ENCODE measurements at regions not wholly inside any gene's neighbourhood (a gene's known extent, or its start where the extent isn't known, plus 50 kb on each side); places are given as distances from the start of the nearest gene placed in this dataset.

- Mint-ChIP-seq H3K36me3 (no peaks in the 10 kb centered on the region), H3K4me1 (no peaks in the 10 kb centered on the region), H3K27ac (no peak overlapping the region), H3K27me3 (ENCODE audit: low read depth) (no peaks in the 10 kb centered on the region; the same call in 1 of the 2 replicates), H3K9me3 (no peaks in the 10 kb centered on the region), H3K4me3 (no peak overlapping the region)
- ChIA-PET CTCF (interaction anchor here (1.2 kb wide), 1 partner anchor 466 kb away, joined by 4 read pairs; no protein-coding TSS in a partner anchor), POLR2A (no interaction called here)
- ATAC-seq (no peak), DNase-seq (ENCODE audit: low spot score) (no peak)
- TF ChIP-seq NR1H2 (CRISPR knock-in tag; IDR thresholded peaks at IDR 0.05): no peak
Observed at GRCh38 chr1:60299581-60299980, 226.0 kb upstream of the C1orf87 start.

GRCh38 chr1:60298290-60298689, 224.7 kb upstream of the C1orf87 start:
- no peaks in the 10 kb centered on the region for H3K4me1 Mint-ChIP-seq
- no peaks in the 10 kb centered on the region for H3K9me3 Mint-ChIP-seq
- H3K27me3 Mint-ChIP-seq (ENCODE audit: low read depth): no peaks in the 10 kb centered on the region
- H3K27ac Mint-ChIP-seq: no peak overlapping the region
- no peak overlapping the region for H3K4me3 Mint-ChIP-seq
- no peak for TF ChIP-seq JAZF1 (CRISPR knock-in tag; IDR thresholded peaks at IDR 0.05)
- DNase-seq (ENCODE audit: low spot score) (no peak), ATAC-seq (no peak)
- ChIA-PET POLR2A (no interaction called here), CTCF (no interaction called here)
- no peaks in the 10 kb centered on the region for H3K36me3 Mint-ChIP-seq

- ChIA-PET CTCF (no interaction called here), POLR2A (no interaction called here)
- Mint-ChIP-seq H3K27me3 (ENCODE audit: low read depth) (no peaks in the 10 kb centered on the region), H3K9me3 (no peaks in the 10 kb centered on the region), H3K4me1 (no peaks in the 10 kb centered on the region), H3K27ac (no peak overlapping the region), H3K4me3 (no peak overlapping the region), H3K36me3 (no peaks in the 10 kb centered on the region)
- DNase-seq (ENCODE audit: low spot score) (no peak), ATAC-seq (no peak)
- TF ChIP-seq IRF2 (CRISPR knock-in tag; IDR thresholded peaks at IDR 0.05; ENCODE audit: borderline replicate concordance, low read depth) (no peak), TEAD1 (CRISPR knock-in tag; IDR thresholded peaks at IDR 0.05) (no peak), EMX1 (CRISPR knock-in tag; IDR thresholded peaks at IDR 0.05) (no peak), MAX (CRISPR knock-in tag; IDR thresholded peaks at IDR 0.05) (no peak), NFE2L1 (CRISPR knock-in tag; IDR thresholded peaks at IDR 0.05) (no peak), MXD4 (CRISPR knock-in tag; IDR thresholded peaks at IDR 0.05; ENCODE audit: borderline replicate concordance) (no peak), ELF4 (CRISPR knock-in tag; IDR thresholded peaks at IDR 0.05; ENCODE audit: low read depth) (no peak), ZNF671 (CRISPR knock-in tag; IDR thresholded peaks at IDR 0.05) (no peak), ARID4B (CRISPR knock-in tag; IDR thresholded peaks at IDR 0.05; ENCODE audit: borderline replicate concordance) (no peak), SMAD4 (CRISPR knock-in tag; IDR thresholded peaks at IDR 0.05) (no peak), ZNF232 (CRISPR knock-in tag; IDR thresholded peaks at IDR 0.05) (no peak), GRHL2 (CRISPR knock-in tag; IDR thresholded peaks at IDR 0.05; ENCODE audit: insufficient replicate concordance, severe bottlenecking) (no peak)
- TF ChIP-seq, protein P1, sequence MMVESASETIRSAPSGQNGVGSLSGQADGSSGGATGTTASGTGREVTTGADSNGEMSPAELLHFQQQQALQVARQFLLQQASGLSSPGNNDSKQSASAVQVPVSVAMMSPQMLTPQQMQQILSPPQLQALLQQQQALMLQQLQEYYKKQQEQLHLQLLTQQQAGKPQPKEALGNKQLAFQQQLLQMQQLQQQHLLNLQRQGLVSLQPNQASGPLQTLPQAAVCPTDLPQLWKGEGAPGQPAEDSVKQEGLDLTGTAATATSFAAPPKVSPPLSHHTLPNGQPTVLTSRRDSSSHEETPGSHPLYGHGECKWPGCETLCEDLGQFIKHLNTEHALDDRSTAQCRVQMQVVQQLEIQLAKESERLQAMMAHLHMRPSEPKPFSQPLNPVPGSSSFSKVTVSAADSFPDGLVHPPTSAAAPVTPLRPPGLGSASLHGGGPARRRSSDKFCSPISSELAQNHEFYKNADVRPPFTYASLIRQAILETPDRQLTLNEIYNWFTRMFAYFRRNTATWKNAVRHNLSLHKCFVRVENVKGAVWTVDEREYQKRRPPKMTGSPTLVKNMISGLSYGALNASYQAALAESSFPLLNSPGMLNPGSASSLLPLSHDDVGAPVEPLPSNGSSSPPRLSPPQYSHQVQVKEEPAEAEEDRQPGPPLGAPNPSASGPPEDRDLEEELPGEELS (CRISPR knock-in tag; IDR thresholded peaks at IDR 0.05): no peak
- TF ChIP-seq, protein P2, sequence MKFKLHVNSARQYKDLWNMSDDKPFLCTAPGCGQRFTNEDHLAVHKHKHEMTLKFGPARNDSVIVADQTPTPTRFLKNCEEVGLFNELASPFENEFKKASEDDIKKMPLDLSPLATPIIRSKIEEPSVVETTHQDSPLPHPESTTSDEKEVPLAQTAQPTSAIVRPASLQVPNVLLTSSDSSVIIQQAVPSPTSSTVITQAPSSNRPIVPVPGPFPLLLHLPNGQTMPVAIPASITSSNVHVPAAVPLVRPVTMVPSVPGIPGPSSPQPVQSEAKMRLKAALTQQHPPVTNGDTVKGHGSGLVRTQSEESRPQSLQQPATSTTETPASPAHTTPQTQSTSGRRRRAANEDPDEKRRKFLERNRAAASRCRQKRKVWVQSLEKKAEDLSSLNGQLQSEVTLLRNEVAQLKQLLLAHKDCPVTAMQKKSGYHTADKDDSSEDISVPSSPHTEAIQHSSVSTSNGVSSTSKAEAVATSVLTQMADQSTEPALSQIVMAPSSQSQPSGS (CRISPR knock-in tag; IDR thresholded peaks at IDR 0.05; ENCODE audit: borderline replicate concordance, low read depth): no peak
- TF ChIP-seq, protein P3, sequence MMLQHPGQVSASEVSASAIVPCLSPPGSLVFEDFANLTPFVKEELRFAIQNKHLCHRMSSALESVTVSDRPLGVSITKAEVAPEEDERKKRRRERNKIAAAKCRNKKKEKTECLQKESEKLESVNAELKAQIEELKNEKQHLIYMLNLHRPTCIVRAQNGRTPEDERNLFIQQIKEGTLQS (CRISPR knock-in tag; conservative IDR thresholded peaks at IDR 0.05): no peak
- TF ChIP-seq, protein P4, sequence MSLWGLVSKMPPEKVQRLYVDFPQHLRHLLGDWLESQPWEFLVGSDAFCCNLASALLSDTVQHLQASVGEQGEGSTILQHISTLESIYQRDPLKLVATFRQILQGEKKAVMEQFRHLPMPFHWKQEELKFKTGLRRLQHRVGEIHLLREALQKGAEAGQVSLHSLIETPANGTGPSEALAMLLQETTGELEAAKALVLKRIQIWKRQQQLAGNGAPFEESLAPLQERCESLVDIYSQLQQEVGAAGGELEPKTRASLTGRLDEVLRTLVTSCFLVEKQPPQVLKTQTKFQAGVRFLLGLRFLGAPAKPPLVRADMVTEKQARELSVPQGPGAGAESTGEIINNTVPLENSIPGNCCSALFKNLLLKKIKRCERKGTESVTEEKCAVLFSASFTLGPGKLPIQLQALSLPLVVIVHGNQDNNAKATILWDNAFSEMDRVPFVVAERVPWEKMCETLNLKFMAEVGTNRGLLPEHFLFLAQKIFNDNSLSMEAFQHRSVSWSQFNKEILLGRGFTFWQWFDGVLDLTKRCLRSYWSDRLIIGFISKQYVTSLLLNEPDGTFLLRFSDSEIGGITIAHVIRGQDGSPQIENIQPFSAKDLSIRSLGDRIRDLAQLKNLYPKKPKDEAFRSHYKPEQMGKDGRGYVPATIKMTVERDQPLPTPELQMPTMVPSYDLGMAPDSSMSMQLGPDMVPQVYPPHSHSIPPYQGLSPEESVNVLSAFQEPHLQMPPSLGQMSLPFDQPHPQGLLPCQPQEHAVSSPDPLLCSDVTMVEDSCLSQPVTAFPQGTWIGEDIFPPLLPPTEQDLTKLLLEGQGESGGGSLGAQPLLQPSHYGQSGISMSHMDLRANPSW (CRISPR knock-in tag; conservative IDR thresholded peaks at IDR 0.05; ENCODE audit: low read depth): no peak
- TF ChIP-seq, protein P5, sequence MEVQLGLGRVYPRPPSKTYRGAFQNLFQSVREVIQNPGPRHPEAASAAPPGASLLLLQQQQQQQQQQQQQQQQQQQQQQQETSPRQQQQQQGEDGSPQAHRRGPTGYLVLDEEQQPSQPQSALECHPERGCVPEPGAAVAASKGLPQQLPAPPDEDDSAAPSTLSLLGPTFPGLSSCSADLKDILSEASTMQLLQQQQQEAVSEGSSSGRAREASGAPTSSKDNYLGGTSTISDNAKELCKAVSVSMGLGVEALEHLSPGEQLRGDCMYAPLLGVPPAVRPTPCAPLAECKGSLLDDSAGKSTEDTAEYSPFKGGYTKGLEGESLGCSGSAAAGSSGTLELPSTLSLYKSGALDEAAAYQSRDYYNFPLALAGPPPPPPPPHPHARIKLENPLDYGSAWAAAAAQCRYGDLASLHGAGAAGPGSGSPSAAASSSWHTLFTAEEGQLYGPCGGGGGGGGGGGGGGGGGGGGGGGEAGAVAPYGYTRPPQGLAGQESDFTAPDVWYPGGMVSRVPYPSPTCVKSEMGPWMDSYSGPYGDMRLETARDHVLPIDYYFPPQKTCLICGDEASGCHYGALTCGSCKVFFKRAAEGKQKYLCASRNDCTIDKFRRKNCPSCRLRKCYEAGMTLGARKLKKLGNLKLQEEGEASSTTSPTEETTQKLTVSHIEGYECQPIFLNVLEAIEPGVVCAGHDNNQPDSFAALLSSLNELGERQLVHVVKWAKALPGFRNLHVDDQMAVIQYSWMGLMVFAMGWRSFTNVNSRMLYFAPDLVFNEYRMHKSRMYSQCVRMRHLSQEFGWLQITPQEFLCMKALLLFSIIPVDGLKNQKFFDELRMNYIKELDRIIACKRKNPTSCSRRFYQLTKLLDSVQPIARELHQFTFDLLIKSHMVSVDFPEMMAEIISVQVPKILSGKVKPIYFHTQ (CRISPR knock-in tag; IDR thresholded peaks at IDR 0.05): no peak
Observed at GRCh38 chr1:60296794-60297193, 223.2 kb upstream of the C1orf87 start.
